ENCODE measurements at regions not wholly inside any gene's neighbourhood (a gene's known extent, or its start where the extent isn't known, plus 50 kb on each side); places are given as distances from the start of the nearest gene placed in this dataset.
"Not testable (repeated sequence)": the region's sequence is repeated elsewhere in the genome, so short reads cannot be mapped to it uniquely, and the experiment has no call there.

DNA sequence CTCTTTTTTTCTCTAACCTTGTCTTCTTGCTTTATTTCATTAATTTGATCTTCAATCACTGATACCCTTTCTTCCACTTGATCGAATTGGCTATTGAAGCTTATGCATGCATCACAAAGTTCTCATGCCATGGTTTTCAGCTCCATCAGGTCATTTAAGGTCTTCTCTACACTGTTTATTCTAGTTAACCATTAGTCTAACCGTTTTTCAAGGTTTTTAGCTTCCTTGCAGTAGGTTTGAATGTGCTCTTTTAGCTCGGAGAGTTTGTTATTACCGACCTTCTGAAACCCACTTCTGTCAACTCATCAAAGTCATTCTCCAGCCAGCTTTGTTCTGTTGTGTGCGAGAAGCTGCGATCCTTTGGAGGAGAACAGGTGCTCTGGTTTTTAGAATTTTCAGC is 469.2 kb downstream of the TMEM135 start:
- not testable (repeated sequence) for H3K79me1 ChIP-seq (ENCODE audit: insufficient read depth, low read depth, low read length, poor library complexity, severe bottlenecking); H3K27me3 Mint-ChIP-seq (ENCODE audit: low read depth); H4K5ac ChIP-seq (ENCODE audit: insufficient read length, low read depth, low read length); H2BK12ac ChIP-seq (ENCODE audit: insufficient read length, low read depth, low read length); H2AK5ac ChIP-seq (ENCODE audit: insufficient read length, low read length); H2BK20ac ChIP-seq (ENCODE audit: low read depth, low read length, poor library complexity, severe bottlenecking); H3K9ac ChIP-seq (ENCODE audit: extremely low read depth, insufficient read length, low read length); H3K36me3 Mint-ChIP-seq (ENCODE audit: insufficient read depth in 1 of 3, low read depth in 3 of 3); H2BK15ac ChIP-seq (ENCODE audit: low read depth, low read length); H3K23me2 ChIP-seq (ENCODE audit: insufficient read length, low read depth, low read length, poor library complexity, severe bottlenecking); H3K14ac ChIP-seq (ENCODE audit: insufficient read depth, low read length); DNase-seq; H3K27ac Mint-ChIP-seq; H2BK5ac ChIP-seq (ENCODE audit: insufficient read length, low read length); H3K4me3 Mint-ChIP-seq; H4K20me1 ChIP-seq (ENCODE audit: control insufficient read depth, insufficient read depth, insufficient read length); H3K18ac ChIP-seq (ENCODE audit: insufficient read length, low read depth, low read length); H3K9me3 Mint-ChIP-seq; H4K91ac ChIP-seq (ENCODE audit: insufficient read length, low read depth, low read length); H3K4me1 ChIP-seq (ENCODE audit: insufficient read depth, low read length); H3K27ac ChIP-seq (ENCODE audit: insufficient read length, low read depth, low read length); H3K9me3 ChIP-seq (ENCODE audit: control insufficient read depth, low read depth, low read length); H3K4me2 ChIP-seq (ENCODE audit: insufficient read depth, insufficient read length, low read length); H2BK120ac ChIP-seq (ENCODE audit: low read depth, low read length, poor library complexity, severe bottlenecking); H3K56ac ChIP-seq (ENCODE audit: insufficient read length, low read depth, low read length); H3K4ac ChIP-seq (ENCODE audit: low read depth, low read length); H3K23ac ChIP-seq (ENCODE audit: insufficient read length, low read depth, low read length); H3K27me3 ChIP-seq (ENCODE audit: insufficient read depth, low read length); H3K79me2 ChIP-seq (ENCODE audit: insufficient read depth, low read length); H2AFZ ChIP-seq (ENCODE audit: low read length); H3T11ph ChIP-seq (ENCODE audit: low read length); H4K8ac ChIP-seq (replicated peaks; ENCODE audit: insufficient read length, low read depth, low read length)
- WGBS (ENCODE audit: extremely low coverage, insufficient read length, low lambda C conversion rate) = no CpG with 5 or more reads among the region's 6 CpGs
- peaks cover 17 to 23% of the 10 kb centered on the region in 2 experiments for H3K4me1 Mint-ChIP-seq

Measured in H9 (cell line).